Mammary epithelial cell (primary cell): ENCODE measurements at regions not wholly inside any gene's neighbourhood (a gene's known extent, or its start where the extent isn't known, plus 50 kb on each side); places are given as distances from the start of the nearest gene placed in this dataset.

Experiments used
- EZH2 ChIP-seq: IDR thresholded peaks from 2 replicates; pipeline ENCODE4 v1.6.1; 2012; ENCODE audit warnings: low read length, inconsistent platforms, borderline replicate concordance
- TF ChIP-seq, protein P1 (sequence below), 2 donors: IDR thresholded peaks in 1 of 2; conservative IDR thresholded peaks in 1 of 2; 2 replicates each; pipeline ENCODE4 v1.5.1; 2011 to 2012; ENCODE audit warnings: inconsistent platforms in 2 of 2, low read length in 2 of 2, mild to moderate bottlenecking in 2 of 2, control low read depth in 1 of 2, low read depth in 1 of 2; ENCODE audit not compliant: insufficient read depth in 1 of 2; ENCODE audit errors: extremely low read depth in 1 of 2

- TF ChIP-seq, protein P1, sequence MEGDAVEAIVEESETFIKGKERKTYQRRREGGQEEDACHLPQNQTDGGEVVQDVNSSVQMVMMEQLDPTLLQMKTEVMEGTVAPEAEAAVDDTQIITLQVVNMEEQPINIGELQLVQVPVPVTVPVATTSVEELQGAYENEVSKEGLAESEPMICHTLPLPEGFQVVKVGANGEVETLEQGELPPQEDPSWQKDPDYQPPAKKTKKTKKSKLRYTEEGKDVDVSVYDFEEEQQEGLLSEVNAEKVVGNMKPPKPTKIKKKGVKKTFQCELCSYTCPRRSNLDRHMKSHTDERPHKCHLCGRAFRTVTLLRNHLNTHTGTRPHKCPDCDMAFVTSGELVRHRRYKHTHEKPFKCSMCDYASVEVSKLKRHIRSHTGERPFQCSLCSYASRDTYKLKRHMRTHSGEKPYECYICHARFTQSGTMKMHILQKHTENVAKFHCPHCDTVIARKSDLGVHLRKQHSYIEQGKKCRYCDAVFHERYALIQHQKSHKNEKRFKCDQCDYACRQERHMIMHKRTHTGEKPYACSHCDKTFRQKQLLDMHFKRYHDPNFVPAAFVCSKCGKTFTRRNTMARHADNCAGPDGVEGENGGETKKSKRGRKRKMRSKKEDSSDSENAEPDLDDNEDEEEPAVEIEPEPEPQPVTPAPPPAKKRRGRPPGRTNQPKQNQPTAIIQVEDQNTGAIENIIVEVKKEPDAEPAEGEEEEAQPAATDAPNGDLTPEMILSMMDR (conservative IDR thresholded peaks at IDR 0.05 in 1 of 2, IDR thresholded peaks at IDR 0.05 in 1 of 2; ENCODE audit: extremely low read depth in 1 of 2, insufficient read depth in 1 of 2, low read depth in 1 of 2, low read length in 2 of 2): no peak
- TF ChIP-seq EZH2: no peak
These were observed 356.0 kb downstream of the PPP1R3A start for GRCh38 chr7:113562801-113563200.
